Spleen (tissue), 11 donors: ENCODE measurements at regions not wholly inside any gene's neighbourhood (a gene's known extent, or its start where the extent isn't known, plus 50 kb on each side); places are given as distances from the start of the nearest gene placed in this dataset.

Experiments used
- DNase-seq: peaks from one replicate; pipeline ENCODE4 v3.0.0-alpha.2; 2020
- H3K27ac ChIP-seq, 8 donors: fragments of 200-600 bp; sonication (generic) in 7 of 8; 1 replicate in 4 of 8; 2 replicates in 4 of 8; pipeline versions ENCODE4 v1.5.0 to v1.8.0; 2016 to 2021; ENCODE audit warnings: inconsistent platforms in 4 of 8, mild to moderate bottlenecking in 4 of 8, moderate library complexity in 1 of 8
- H3K27me3 ChIP-seq, 7 donors: fragments of 200-600 bp; sonication (generic) in 6 of 7; replicated peaks in 1 of 7; 1 replicate in 4 of 7; 2 replicates in 3 of 7; pipeline versions ENCODE4 v1.5.0 to v1.8.0; 2016 to 2021; ENCODE audit warnings: inconsistent platforms in 3 of 7, mild to moderate bottlenecking in 1 of 7
- H3K36me3 ChIP-seq, 6 donors: fragments of 200-600 bp; sonication (generic) in 5 of 6; 1 replicate in 4 of 6; 2 replicates in 2 of 6; pipeline versions ENCODE4 v1.5.0 to v1.8.0; 2016 to 2021; ENCODE audit warnings: inconsistent platforms in 2 of 6
- H3K4me1 ChIP-seq, 6 donors: fragments of 200-600 bp; sonication (generic) in 5 of 6; 1 replicate in 3 of 6; 2 replicates in 3 of 6; pipeline versions ENCODE4 v1.5.0 to v1.8.0; 2016 to 2021; ENCODE audit warnings: inconsistent platforms in 3 of 6
- H3K4me3 ChIP-seq, 8 donors: fragments of 200-600 bp; sonication (generic) in 7 of 8; 1 replicate in 4 of 8; 2 replicates in 4 of 8; pipeline versions ENCODE4 v1.5.0 to v1.8.0; 2016 to 2021; ENCODE audit warnings: inconsistent platforms in 4 of 8, mild to moderate bottlenecking in 4 of 8, moderate library complexity in 2 of 8
- H3K9me3 ChIP-seq, 8 donors: fragments of 200-600 bp; sonication (generic) in 7 of 8; 1 replicate in 4 of 8; 2 replicates in 4 of 8; pipeline versions ENCODE4 v1.5.0 to v1.8.0; 2016 to 2021; ENCODE audit warnings: inconsistent platforms in 4 of 8
- POLR2A ChIP-seq, 3 donors: fragments of 450-650 bp; IDR thresholded peaks; one replicate each; pipeline ENCODE4 v1.5.1; 2017; ENCODE audit warnings: antibody characterized with exemption in 3 of 3, mild to moderate bottlenecking in 1 of 3
- POLR2AphosphoS5 ChIP-seq, 3 donors: sonication (generic); formaldehyde crosslinking; IDR thresholded peaks; one replicate each; pipeline ENCODE4 v1.5.1; 2017; ENCODE audit warnings: antibody characterized with exemption in 3 of 3
- WGBS, 5 donors: extraction: QIAGEN DNeasy Blood & Tissue Kit in 3 of 5; methylation state at CpG; one replicate each; pipeline versions ENCODE4 v1.1.5 to v1.1.7; 2013 to 2018; 5-methylcytosine and 5-hydroxymethylcytosine counted together
- intact Hi-C: fragments of 100-400 bp; cut with DNase I; formaldehyde crosslinking; loops from one replicate; pipeline ENCODE4 v1.15.0; 2023; ENCODE audit warnings: low total_unique reads
- TF ChIP-seq, protein P1 (sequence below), 11 experiments: fragments of 200-600 bp in 7 of 11; fragments of 450-650 bp in 4 of 11; sonication (generic) in 4 of 11; IDR thresholded peaks in 8 of 11; conservative IDR thresholded peaks in 3 of 11; 1 replicate in 7 of 11; 2 replicates in 4 of 11; pipeline versions ENCODE4 v1.4.0 to v1.8.0; 2016 to 2021; ENCODE audit warnings: antibody characterized with exemption in 11 of 11, inconsistent platforms in 4 of 11, mild to moderate bottlenecking in 1 of 11
- donor health status: healthy with polysubstance abuse.
- donor health status: DM: no; HTN: no; CAD: no; lungs with moderate emphysema.
- donor health status: DM: no; HTN: no; CAD: no.
- donor health status: Bipolar disorder and iron deficiency.
- donor health status: healthy.
- donor health status: DM: no; HTN: no; CAD: no.
- donor health status: DM: yes; HTN: yes; CAD: no.

DNA sequence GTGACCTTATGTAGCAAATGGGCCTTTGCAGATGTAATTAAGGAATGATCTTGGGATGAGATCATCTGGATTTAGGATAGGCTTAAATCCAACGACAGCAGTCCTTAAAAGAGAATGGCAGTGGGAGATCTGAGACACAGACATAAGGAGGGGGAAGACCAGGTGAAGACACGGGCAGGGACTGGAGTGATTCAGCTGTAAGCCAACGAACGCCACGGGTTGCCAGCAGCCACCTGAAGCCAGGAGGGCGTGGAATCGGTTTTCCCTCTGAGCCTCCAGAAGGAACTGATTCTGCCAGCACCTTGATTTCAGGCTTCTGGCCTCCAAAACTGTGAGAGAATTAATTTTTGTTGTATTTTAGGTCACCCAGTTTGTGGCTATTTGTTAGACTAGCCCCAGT, 218.6 kb upstream of the ANKRD55 start:
- H3K4me1 ChIP-seq = no peaks in the 10 kb centered on the region
- no peaks in the 10 kb centered on the region for H3K27me3 ChIP-seq
- intact Hi-C loops = no loop called here
- H3K36me3 ChIP-seq = no peaks in the 10 kb centered on the region
- no peak overlapping the region for H3K4me3 ChIP-seq
- no peak overlapping the region for H3K27ac ChIP-seq
- no peak for DNase-seq
- no peaks in the 10 kb centered on the region for H3K9me3 ChIP-seq
- TF ChIP-seq POLR2AphosphoS5 (IDR thresholded peaks at IDR 0.05) = no peak
- no peak for TF ChIP-seq POLR2A (IDR thresholded peaks at IDR 0.05)
- TF ChIP-seq, protein P1, sequence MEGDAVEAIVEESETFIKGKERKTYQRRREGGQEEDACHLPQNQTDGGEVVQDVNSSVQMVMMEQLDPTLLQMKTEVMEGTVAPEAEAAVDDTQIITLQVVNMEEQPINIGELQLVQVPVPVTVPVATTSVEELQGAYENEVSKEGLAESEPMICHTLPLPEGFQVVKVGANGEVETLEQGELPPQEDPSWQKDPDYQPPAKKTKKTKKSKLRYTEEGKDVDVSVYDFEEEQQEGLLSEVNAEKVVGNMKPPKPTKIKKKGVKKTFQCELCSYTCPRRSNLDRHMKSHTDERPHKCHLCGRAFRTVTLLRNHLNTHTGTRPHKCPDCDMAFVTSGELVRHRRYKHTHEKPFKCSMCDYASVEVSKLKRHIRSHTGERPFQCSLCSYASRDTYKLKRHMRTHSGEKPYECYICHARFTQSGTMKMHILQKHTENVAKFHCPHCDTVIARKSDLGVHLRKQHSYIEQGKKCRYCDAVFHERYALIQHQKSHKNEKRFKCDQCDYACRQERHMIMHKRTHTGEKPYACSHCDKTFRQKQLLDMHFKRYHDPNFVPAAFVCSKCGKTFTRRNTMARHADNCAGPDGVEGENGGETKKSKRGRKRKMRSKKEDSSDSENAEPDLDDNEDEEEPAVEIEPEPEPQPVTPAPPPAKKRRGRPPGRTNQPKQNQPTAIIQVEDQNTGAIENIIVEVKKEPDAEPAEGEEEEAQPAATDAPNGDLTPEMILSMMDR (IDR thresholded peaks at IDR 0.05 in 8 of 11, conservative IDR thresholded peaks at IDR 0.05 in 3 of 11) = no peak
- 75 to 94% (median 89%) methylated on average over 7 of the region's 7 CpGs for WGBS, 5 donors

DNA sequence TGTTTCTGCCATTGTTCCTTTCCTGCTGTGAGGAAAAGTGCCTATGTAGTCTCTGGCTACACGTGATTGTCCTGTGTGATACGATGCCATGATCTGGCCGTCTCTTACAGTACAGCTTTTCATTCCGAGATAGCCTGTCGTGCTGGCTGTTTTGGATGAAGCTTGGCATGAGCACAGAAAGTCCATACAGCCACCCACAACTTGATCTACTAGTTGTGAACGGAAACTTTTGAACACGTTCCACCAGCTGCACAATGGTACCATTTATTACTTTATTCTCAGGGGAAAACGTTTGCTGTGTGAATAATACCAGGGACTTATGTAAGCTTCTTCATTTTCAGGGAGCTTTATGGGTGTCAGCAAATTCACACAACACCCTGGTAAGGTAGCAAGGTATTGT, 217.6 kb upstream of the ANKRD55 start:
- H3K4me3 ChIP-seq = no peak overlapping the region
- 79 to 84% (median 82%) methylated on average over 8 of the region's 8 CpGs for WGBS, 5 donors
- no peaks in the 10 kb centered on the region for H3K27me3 ChIP-seq
- intact Hi-C loops = no loop called here
- no peak overlapping the region for H3K27ac ChIP-seq
- DNase-seq = no peak
- no peaks in the 10 kb centered on the region for H3K9me3 ChIP-seq
- TF ChIP-seq POLR2A (IDR thresholded peaks at IDR 0.05) (no peak), POLR2AphosphoS5 (IDR thresholded peaks at IDR 0.05) (no peak)
- TF ChIP-seq, protein P1 (IDR thresholded peaks at IDR 0.05 in 8 of 11, conservative IDR thresholded peaks at IDR 0.05 in 3 of 11) = no peak
- no peaks in the 10 kb centered on the region for H3K36me3 ChIP-seq
- no peaks in the 10 kb centered on the region for H3K4me1 ChIP-seq

DNA sequence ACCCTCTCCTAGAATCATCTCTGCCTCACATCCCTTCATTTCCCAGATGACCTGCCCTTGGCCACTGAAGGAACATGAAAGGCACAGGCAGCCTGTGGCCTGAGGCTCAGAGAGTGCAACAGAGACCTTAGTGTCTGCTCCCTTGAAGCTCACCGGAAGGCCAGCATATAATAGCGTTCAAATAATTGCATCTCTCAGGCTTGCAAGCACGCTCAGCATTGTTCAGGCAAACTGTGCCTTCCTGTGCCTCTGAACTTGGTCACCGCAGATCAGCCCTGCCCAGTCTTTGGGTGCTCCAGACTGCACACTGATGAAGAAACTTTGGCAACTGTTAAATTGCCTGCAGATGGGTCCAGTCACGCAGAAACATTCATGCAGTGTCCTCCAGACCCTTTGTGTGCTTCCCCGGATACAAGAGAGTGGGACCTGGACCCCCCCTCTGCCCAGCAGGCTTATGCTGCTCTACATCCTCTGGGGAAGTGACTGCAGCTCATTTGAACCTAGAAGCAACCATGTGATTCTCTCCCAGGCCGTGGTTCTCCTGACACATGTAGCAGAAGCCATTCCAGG, 216.0 kb upstream of the ANKRD55 start:
- DNase-seq = no peak
- no peaks in the 10 kb centered on the region for H3K36me3 ChIP-seq
- TF ChIP-seq, protein P1 (IDR thresholded peaks at IDR 0.05 in 8 of 11, conservative IDR thresholded peaks at IDR 0.05 in 3 of 11) = no peak
- TF ChIP-seq POLR2AphosphoS5 (IDR thresholded peaks at IDR 0.05) (no peak), POLR2A (IDR thresholded peaks at IDR 0.05) (no peak)
- no peak overlapping the region for H3K4me3 ChIP-seq
- H3K4me1 ChIP-seq = no peaks in the 10 kb centered on the region
- intact Hi-C loops = no loop called here
- H3K9me3 ChIP-seq = no peaks in the 10 kb centered on the region
- 86 to 93% (median 87%) methylated on average over 5 to 7 of the region's 7 CpGs for WGBS, 5 donors
- no peak overlapping the region for H3K27ac ChIP-seq
- no peaks in the 10 kb centered on the region for H3K27me3 ChIP-seq

DNA sequence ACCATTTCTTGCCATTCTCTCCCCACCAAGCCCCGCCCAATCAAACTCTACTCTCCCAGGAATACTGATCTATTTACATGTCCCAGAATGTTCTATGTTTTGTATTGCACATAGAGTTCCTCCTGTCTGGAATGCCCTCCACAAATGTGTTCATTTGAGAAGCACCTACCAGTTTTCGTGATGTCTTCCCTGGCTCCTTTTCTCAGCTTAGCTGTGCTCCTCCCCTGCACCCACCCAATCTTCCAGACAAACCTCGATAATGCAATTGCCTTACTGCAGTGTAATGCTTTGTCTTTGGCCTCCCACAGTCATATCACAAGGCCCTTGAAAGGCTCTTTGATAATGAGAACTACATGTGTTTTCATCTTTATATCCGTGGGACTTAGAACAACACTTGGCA, 214.5 kb upstream of the ANKRD55 start:
- Histone ChIP-seq H3K27me3 (no peaks in the 10 kb centered on the region), H3K36me3 (no peaks in the 10 kb centered on the region), H3K4me1 (no peaks in the 10 kb centered on the region), H3K27ac (no peak overlapping the region), H3K4me3 (no peak overlapping the region), H3K9me3 (no peaks in the 10 kb centered on the region)
- intact Hi-C loops = no loop called here
- DNase-seq = no peak
- 76 to 93% (median 91%) methylated on average over 4 of the region's 4 CpGs for WGBS, 5 donors
- TF ChIP-seq POLR2A (IDR thresholded peaks at IDR 0.05) = no peak
- TF ChIP-seq POLR2AphosphoS5 (IDR thresholded peaks at IDR 0.05) = no peak
- TF ChIP-seq, protein P1 (IDR thresholded peaks at IDR 0.05 in 8 of 11, conservative IDR thresholded peaks at IDR 0.05 in 3 of 11) = no peak
